ENCODE measurements at regions not wholly inside any gene's neighbourhood (a gene's known extent, or its start where the extent isn't known, plus 50 kb on each side); places are given as distances from the start of the nearest gene placed in this dataset.
"Not testable (repeated sequence)": the region's sequence is repeated elsewhere in the genome, so short reads cannot be mapped to it uniquely, and the experiment has no call there.

- no peak for TF ChIP-seq TAF1 (IDR thresholded peaks at IDR 0.05; ENCODE audit: borderline replicate concordance, low read depth, low read length)
- no peak for TF ChIP-seq POLR2AphosphoS5 (IDR thresholded peaks at IDR 0.05; ENCODE audit: low read depth, low read length)
- TF ChIP-seq POLR2A (IDR thresholded peaks at IDR 0.05; ENCODE audit: low read depth, low read length) = no peak
- FAIRE-seq (no peak), DNase-seq (ENCODE audit: insufficient read length) (no peak)
These were observed 197.0 kb downstream of the ETNK1 start for GRCh38 chr12:22821985-22822384.

DNA sequence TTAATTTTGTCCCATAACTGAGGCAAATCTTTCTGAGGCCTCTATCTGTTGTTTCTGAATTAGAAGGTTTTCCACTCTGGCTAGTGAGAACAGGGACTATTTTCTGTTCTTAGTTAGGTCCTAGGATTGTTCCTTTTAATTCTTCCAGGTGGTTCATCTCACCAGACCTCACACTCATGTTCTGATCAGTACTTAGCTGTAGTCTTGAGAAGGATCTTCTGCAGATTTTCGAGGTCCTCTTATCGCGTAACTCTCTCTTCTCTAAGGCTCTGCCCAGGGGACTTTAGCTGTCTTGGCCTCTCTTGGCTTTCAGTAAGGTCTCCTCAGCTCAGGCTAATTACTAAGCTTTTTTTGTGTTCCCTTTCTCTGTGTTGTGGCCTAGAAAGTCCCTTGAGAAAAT lies 201.1 kb downstream of the ETNK1 start:
- no peak for TF ChIP-seq POLR2A (IDR thresholded peaks at IDR 0.05; ENCODE audit: low read depth, low read length)
- no peak for TF ChIP-seq TAF1 (IDR thresholded peaks at IDR 0.05; ENCODE audit: borderline replicate concordance, low read depth, low read length)
- no peak for TF ChIP-seq POLR2AphosphoS5 (IDR thresholded peaks at IDR 0.05; ENCODE audit: low read depth, low read length)
- no peak for FAIRE-seq
- DNase-seq (ENCODE audit: insufficient read length) = no peak

DNA sequence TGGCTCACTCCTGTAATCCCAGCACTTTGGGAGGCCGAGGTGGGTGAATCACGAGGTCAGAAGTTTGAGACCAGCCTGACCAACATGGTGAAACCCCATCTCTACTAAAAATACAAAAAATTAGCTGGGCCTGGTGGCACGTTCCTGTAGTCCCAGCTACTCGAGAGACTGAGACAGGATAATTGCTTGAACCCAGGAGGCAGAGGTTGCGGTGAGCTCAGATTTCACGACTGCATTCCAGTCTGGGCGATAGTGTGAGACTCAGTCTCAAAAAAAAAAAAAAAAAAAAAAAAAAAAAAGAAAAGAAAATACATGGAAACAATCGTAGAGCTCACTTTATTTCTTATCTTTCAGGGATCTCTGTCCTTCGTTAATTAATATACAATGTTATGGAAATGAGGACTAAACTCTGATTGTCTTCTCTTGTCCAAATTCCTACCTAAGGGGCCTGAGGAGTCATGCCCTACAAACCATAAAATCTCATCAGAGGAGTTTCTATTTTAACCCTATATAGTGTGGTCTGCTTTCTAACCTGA lies 201.5 kb downstream of the ETNK1 start:
- FAIRE-seq; DNase-seq (ENCODE audit: insufficient read length): not testable (repeated sequence)

DNA sequence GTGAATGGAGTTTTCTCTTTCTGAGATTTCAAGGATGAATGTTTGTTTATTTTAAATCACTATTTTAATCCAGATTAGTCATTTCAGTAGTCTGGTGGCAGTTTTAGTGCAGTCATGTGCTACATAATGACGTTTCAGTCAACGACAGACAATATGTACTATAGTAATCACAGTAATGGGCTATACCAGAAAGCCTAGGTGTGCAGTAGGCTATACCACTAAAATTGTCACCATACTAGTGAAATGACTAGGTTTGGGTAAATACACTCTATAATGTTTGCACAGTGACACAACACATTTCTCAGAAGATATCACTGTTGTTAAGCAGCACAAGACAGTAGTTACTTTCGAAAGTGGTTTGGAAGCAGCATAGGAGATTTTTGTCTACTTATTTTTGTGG lies 203.1 kb downstream of the ETNK1 start:
- TF ChIP-seq TAF1 (IDR thresholded peaks at IDR 0.05; ENCODE audit: borderline replicate concordance, low read depth, low read length) = no peak
- no peak for TF ChIP-seq POLR2AphosphoS5 (IDR thresholded peaks at IDR 0.05; ENCODE audit: low read depth, low read length)
- TF ChIP-seq POLR2A (IDR thresholded peaks at IDR 0.05; ENCODE audit: low read depth, low read length) = no peak
- no peak for DNase-seq (ENCODE audit: insufficient read length)
- no peak for FAIRE-seq

DNA sequence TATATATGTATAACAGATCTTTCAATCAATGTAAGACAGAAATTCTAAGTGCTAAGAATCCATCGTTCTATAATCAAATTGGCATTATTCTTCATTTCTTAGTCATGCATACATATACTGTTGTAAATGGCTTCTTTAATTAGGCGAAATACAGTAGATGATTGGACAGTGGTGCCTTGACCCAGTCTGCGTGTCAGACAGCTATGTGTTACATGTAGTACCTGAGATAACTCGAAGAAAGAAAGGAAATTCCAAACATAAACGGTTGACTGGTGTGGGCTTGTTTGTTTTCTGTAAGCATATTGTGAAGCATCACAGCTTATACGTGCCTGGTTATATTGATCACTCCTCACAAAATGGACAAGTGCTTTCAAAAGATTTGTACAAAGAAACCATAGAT lies 210.5 kb downstream of the ETNK1 start:
- TF ChIP-seq POLR2A (IDR thresholded peaks at IDR 0.05; ENCODE audit: low read depth, low read length) (no peak), POLR2AphosphoS5 (IDR thresholded peaks at IDR 0.05; ENCODE audit: low read depth, low read length) (no peak), TAF1 (IDR thresholded peaks at IDR 0.05; ENCODE audit: borderline replicate concordance, low read depth, low read length) (no peak)
- no peak for FAIRE-seq

DNA sequence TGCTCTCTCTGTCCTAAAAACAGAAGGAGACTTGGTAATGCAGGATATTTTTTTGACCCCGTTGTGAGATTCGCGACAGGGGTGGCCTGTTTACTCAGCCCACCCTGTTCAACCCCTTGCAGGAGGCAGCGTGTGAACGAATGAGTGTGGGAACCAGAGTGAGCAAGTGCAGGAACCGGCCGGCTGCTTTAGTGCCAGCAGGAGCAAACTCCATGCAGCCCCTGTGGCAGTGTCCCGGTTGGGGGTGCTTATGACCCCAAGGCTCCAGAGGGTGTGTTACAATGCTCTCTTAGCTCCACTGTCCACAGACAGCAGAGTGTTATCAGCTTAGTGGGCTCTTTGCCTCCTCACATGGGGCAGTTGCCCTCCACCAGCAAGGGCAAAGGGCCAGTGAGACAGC lies 225.2 kb downstream of the ETNK1 start:
- DNase-seq (ENCODE audit: insufficient read length) (no peak), FAIRE-seq (no peak)
- TF ChIP-seq TAF1 (IDR thresholded peaks at IDR 0.05; ENCODE audit: borderline replicate concordance, low read depth, low read length) (no peak), POLR2A (IDR thresholded peaks at IDR 0.05; ENCODE audit: low read depth, low read length) (no peak), POLR2AphosphoS5 (IDR thresholded peaks at IDR 0.05; ENCODE audit: low read depth, low read length) (no peak)

More for the DNA sequence above, 210.5 kb downstream of the ETNK1 start:
- no peak for DNase-seq (ENCODE audit: insufficient read length)

- TF ChIP-seq POLR2AphosphoS5 (IDR thresholded peaks at IDR 0.05; ENCODE audit: low read depth, low read length) = no peak
- TF ChIP-seq POLR2A (IDR thresholded peaks at IDR 0.05; ENCODE audit: low read depth, low read length) = no peak
- TF ChIP-seq TAF1 (IDR thresholded peaks at IDR 0.05; ENCODE audit: borderline replicate concordance, low read depth, low read length) = no peak
- FAIRE-seq = no peak
- DNase-seq (ENCODE audit: insufficient read length) = no peak
These were observed 226.6 kb downstream of the ETNK1 start for GRCh38 chr12:22851532-22851931.

DNA sequence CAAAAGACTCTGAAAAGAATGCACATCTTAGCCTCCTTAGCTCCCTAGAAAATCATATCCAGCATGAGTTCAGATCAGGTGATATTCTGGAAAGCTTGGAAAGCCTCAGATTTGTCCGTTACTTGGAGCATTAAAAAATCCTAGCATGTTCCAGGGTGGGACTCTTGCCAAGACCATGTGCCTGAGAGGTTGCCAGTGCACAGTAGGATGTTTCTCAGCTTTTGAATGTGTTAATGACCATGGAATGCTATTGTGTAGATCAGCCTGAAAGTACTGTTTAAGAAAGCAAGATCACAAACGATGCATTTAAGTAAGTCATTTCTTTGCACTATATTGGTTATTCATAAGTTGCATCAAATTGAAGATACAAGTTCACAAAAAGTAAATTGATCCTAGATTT lies 230.5 kb downstream of the ETNK1 start:
- DNase-seq (ENCODE audit: insufficient read length) = no peak
- FAIRE-seq = no peak
- no peak for TF ChIP-seq POLR2A (IDR thresholded peaks at IDR 0.05; ENCODE audit: low read depth, low read length)
- no peak for TF ChIP-seq POLR2AphosphoS5 (IDR thresholded peaks at IDR 0.05; ENCODE audit: low read depth, low read length)
- no peak for TF ChIP-seq TAF1 (IDR thresholded peaks at IDR 0.05; ENCODE audit: borderline replicate concordance, low read depth, low read length)

DNA sequence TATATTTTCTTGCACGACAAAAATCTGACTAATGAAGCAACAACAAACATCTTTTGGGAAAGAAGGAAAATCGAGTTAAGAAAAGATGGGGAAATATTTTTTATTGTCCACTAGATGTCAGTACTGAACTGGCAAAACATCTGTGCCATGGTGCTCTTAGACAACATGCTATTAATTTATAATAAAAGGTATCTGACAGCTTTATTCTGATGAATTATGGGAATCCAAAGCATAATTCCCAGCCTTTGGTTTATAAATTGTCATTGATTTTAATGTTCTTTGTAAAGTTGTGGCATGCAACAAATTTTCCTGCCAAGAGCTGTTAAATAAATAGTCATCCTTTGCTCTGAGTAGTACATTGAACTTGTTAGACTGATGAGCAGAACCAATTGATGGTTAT lies 231.2 kb downstream of the ETNK1 start:
- TF ChIP-seq POLR2A (IDR thresholded peaks at IDR 0.05; ENCODE audit: low read depth, low read length) (no peak), TAF1 (IDR thresholded peaks at IDR 0.05; ENCODE audit: borderline replicate concordance, low read depth, low read length) (no peak), POLR2AphosphoS5 (IDR thresholded peaks at IDR 0.05; ENCODE audit: low read depth, low read length) (no peak)
- FAIRE-seq (no peak), DNase-seq (ENCODE audit: insufficient read length) (no peak)

- DNase-seq (ENCODE audit: insufficient read length) = no peak
- TF ChIP-seq TAF1 (IDR thresholded peaks at IDR 0.05; ENCODE audit: borderline replicate concordance, low read depth, low read length) (no peak), POLR2A (IDR thresholded peaks at IDR 0.05; ENCODE audit: low read depth, low read length) (no peak), POLR2AphosphoS5 (IDR thresholded peaks at IDR 0.05; ENCODE audit: low read depth, low read length) (no peak)
- no peak for FAIRE-seq
These were observed 234.0 kb downstream of the ETNK1 start for GRCh38 chr12:22858849-22859570.

- FAIRE-seq (no peak), DNase-seq (ENCODE audit: insufficient read length) (no peak)
- TF ChIP-seq TAF1 (IDR thresholded peaks at IDR 0.05; ENCODE audit: borderline replicate concordance, low read depth, low read length) = no peak
- no peak for TF ChIP-seq POLR2AphosphoS5 (IDR thresholded peaks at IDR 0.05; ENCODE audit: low read depth, low read length)
- no peak for TF ChIP-seq POLR2A (IDR thresholded peaks at IDR 0.05; ENCODE audit: low read depth, low read length)
These were observed 236.0 kb downstream of the ETNK1 start for GRCh38 chr12:22860926-22861325.

- no peak for FAIRE-seq
- no peak for DNase-seq (ENCODE audit: insufficient read length)
- TF ChIP-seq POLR2A (IDR thresholded peaks at IDR 0.05; ENCODE audit: low read depth, low read length) (no peak), POLR2AphosphoS5 (IDR thresholded peaks at IDR 0.05; ENCODE audit: low read depth, low read length) (no peak), TAF1 (IDR thresholded peaks at IDR 0.05; ENCODE audit: borderline replicate concordance, low read depth, low read length) (no peak)
These were observed 240.9 kb downstream of the ETNK1 start for GRCh38 chr12:22865822-22866221.
